Neural cell (in vitro differentiated cells): ENCODE measurements at regions not wholly inside any gene's neighbourhood (a gene's known extent, or its start where the extent isn't known, plus 50 kb on each side); places are given as distances from the start of the nearest gene placed in this dataset.

Source experiments
- H2AFZ ChIP-seq: fragments of 200-600, 300-800 bp; sonication (generic), shearing (Covaris generic); 2 replicates; pipeline ENCODE4 v1.6.0; 2014; ENCODE audit warnings: low read depth, mild to moderate bottlenecking, antibody characterized with exemption, low read length, moderate library complexity
- H3F3A ChIP-seq: fragments of 200-600 bp; shearing (Covaris generic); 2 replicates; pipeline ENCODE4 v1.6.1; 2016; ENCODE audit warnings: mild to moderate bottlenecking, moderate library complexity, mixed read lengths, antibody characterized with exemption, low read length; ENCODE audit not compliant: insufficient read depth, poor library complexity, severe bottlenecking
- H3K27ac ChIP-seq: fragments of 200-600, 300-800 bp; sonication (generic), shearing (Covaris generic); 2 replicates; pipeline ENCODE4 v1.5.1; 2014; ENCODE audit warnings: mild to moderate bottlenecking, low read length, moderate library complexity
- H3K27me3 ChIP-seq: fragments of 300-800, 200-600 bp; sonication (generic), shearing (Covaris generic); 2 replicates; pipeline ENCODE4 v1.6.0; 2014; ENCODE audit warnings: mild to moderate bottlenecking, low read depth, low read length, moderate library complexity; ENCODE audit not compliant: insufficient read depth
- H3K36me3 ChIP-seq: fragments of 300-800, 200-600 bp; sonication (generic), shearing (Covaris generic); 2 replicates; pipeline ENCODE4 v1.5.1; 2014; ENCODE audit warnings: mild to moderate bottlenecking, antibody characterized with exemption, low read length, moderate library complexity; ENCODE audit not compliant: insufficient read depth
- H3K4me2 ChIP-seq: fragments of 300-800, 200-600 bp; sonication (generic), shearing (Covaris generic); 2 replicates; pipeline ENCODE4 v1.6.0; 2014; ENCODE audit warnings: mild to moderate bottlenecking, low read length
- H3K4me3 ChIP-seq: fragments of 300-800, 200-600 bp; sonication (generic), shearing (Covaris generic); 2 replicates; pipeline ENCODE4 v1.5.1; 2014; ENCODE audit warnings: mild to moderate bottlenecking, low read length, moderate library complexity
- H3K79me2 ChIP-seq: fragments of 200-600 bp; shearing (Covaris generic); replicated peaks from 2 replicates; pipeline ENCODE4 v1.6.0; 2014; ENCODE audit warnings: mild to moderate bottlenecking, low read length, moderate library complexity; ENCODE audit not compliant: insufficient read depth
- H3K9ac ChIP-seq: fragments of 300-800, 200-600 bp; sonication (generic), shearing (Covaris generic); 2 replicates; pipeline ENCODE4 v1.6.1; 2016; ENCODE audit warnings: mild to moderate bottlenecking, low read length, mixed read lengths
- H3K9me2 ChIP-seq: fragments of 200-600 bp; shearing (Covaris generic); 2 replicates; pipeline ENCODE4 v1.6.1; 2016; ENCODE audit warnings: mild to moderate bottlenecking, low read length, mixed read lengths; ENCODE audit not compliant: insufficient read depth
- H3K9me3 ChIP-seq: fragments of 200-600, 300-800 bp; sonication (generic), shearing (Covaris generic); 2 replicates; pipeline ENCODE4 v1.6.1; 2016; ENCODE audit warnings: mild to moderate bottlenecking, mixed run types, low read length, moderate library complexity, mixed read lengths
- H4K20me1 ChIP-seq: fragments of 200-600 bp; shearing (Covaris generic); 2 replicates; pipeline ENCODE4 v1.6.1; 2016; ENCODE audit warnings: mild to moderate bottlenecking, mixed run types; ENCODE audit not compliant: insufficient read depth
- CTCF ChIP-seq: fragments of 450-650 bp; IDR thresholded peaks from 2 replicates; pipeline ENCODE4 v1.5.1; 2014; ENCODE audit warnings: antibody characterized with exemption, mild to moderate bottlenecking, moderate library complexity; ENCODE audit not compliant: poor library complexity, severe bottlenecking
- EP300 ChIP-seq: fragments of 450-650 bp; conservative IDR thresholded peaks from 2 replicates; pipeline ENCODE4 v1.6.1; 2014; ENCODE audit warnings: antibody characterized with exemption, mild to moderate bottlenecking, moderate library complexity; ENCODE audit not compliant: poor library complexity, severe bottlenecking
- EZH2 ChIP-seq: fragments of 200-600, 300-800 bp; shearing (Covaris generic), sonication (generic); IDR thresholded peaks from 2 replicates; pipeline ENCODE4 v1.6.1; 2014; ENCODE audit warnings: antibody characterized with exemption, low read length, borderline replicate concordance, mild to moderate bottlenecking; ENCODE audit not compliant: insufficient read depth, poor library complexity, severe bottlenecking
- MXI1 ChIP-seq: fragments of 450-650 bp; conservative IDR thresholded peaks from 2 replicates; pipeline ENCODE4 v1.6.1; 2014; ENCODE audit warnings: antibody characterized with exemption, mild to moderate bottlenecking; ENCODE audit not compliant: poor library complexity, severe bottlenecking
- POLR2AphosphoS5 ChIP-seq: IDR thresholded peaks from 2 replicates; pipeline ENCODE4 v1.6.1; 2012
- RAD21 ChIP-seq: fragments of 450-650 bp; conservative IDR thresholded peaks from 2 replicates; pipeline ENCODE4 v1.6.1; 2014; ENCODE audit warnings: antibody characterized with exemption, mild to moderate bottlenecking, moderate library complexity
- REST ChIP-seq: IDR thresholded peaks from 2 replicates; pipeline ENCODE4 v1.6.1; 2012; ENCODE audit warnings: borderline replicate concordance
- SMC3 ChIP-seq: fragments of 450-650 bp; conservative IDR thresholded peaks from 2 replicates; pipeline ENCODE4 v1.6.1; 2014; ENCODE audit warnings: antibody characterized with exemption, mild to moderate bottlenecking, moderate library complexity; ENCODE audit not compliant: poor library complexity
- TAF1 ChIP-seq: IDR thresholded peaks from 2 replicates; pipeline ENCODE4 v1.6.1; 2012; ENCODE audit warnings: low read depth

- Histone ChIP-seq H3K27ac (no peak overlapping the region), H3K9me3 (no peaks in the 10 kb centered on the region), H3K4me2 (no peak overlapping the region), H3F3A (no peaks in the 10 kb centered on the region), H3K79me2 (no peaks in the 10 kb centered on the region), H3K9me2 (no peaks in the 10 kb centered on the region), H2AFZ (no peak overlapping the region), H4K20me1 (no peaks in the 10 kb centered on the region), H3K4me3 (no peak overlapping the region), H3K9ac (no peak overlapping the region), H3K27me3 (no peaks in the 10 kb centered on the region), H3K36me3 (no peaks in the 10 kb centered on the region)
- no peak for TF ChIP-seq SMC3
- TF ChIP-seq RAD21 = no peak
- no peak for TF ChIP-seq MXI1
- TF ChIP-seq EZH2 = no peak
- TF ChIP-seq TAF1 = no peak
- no peak for TF ChIP-seq REST
- TF ChIP-seq POLR2AphosphoS5 = no peak
- TF ChIP-seq CTCF = no peak
- no peak for TF ChIP-seq EP300
These were observed 97.4 kb upstream of the TRPM3 start for GRCh38 chr9:71218774-71219173.

DNA sequence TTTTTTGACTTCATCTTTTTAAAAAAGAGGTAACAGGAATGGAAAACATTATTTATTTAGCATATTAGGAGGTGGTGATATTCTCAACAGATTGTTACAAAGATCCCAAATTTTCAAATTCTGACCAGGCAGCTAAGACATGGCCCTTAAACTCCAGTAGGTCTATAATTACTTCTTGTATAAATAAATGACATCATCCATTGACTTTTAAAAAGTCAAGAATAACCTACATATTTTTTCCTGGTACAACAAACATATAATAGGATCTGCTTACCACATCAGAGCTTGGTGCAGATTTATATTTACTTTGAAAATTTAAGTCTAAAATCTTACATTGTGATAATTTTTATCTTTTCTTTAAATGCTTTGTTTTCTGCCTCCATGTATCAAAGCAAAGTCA lies 92.2 kb upstream of the TRPM3 start:
- H3K36me3 ChIP-seq = no peaks in the 10 kb centered on the region
- no peaks in the 10 kb centered on the region for H3K9me2 ChIP-seq
- no peak overlapping the region for H2AFZ ChIP-seq
- H3K79me2 ChIP-seq = no peaks in the 10 kb centered on the region
- H3K27me3 ChIP-seq = no peaks in the 10 kb centered on the region
- no peak for TF ChIP-seq RAD21
- no peak for TF ChIP-seq SMC3
- no peak for TF ChIP-seq REST
- no peak for TF ChIP-seq TAF1
- no peak for TF ChIP-seq EP300
- no peak for TF ChIP-seq EZH2
- no peak for TF ChIP-seq MXI1
- H3F3A ChIP-seq = no peaks in the 10 kb centered on the region
- H4K20me1 ChIP-seq = no peaks in the 10 kb centered on the region
- H3K9me3 ChIP-seq = no peaks in the 10 kb centered on the region
- H3K9ac ChIP-seq = no peak overlapping the region
- no peak overlapping the region for H3K4me3 ChIP-seq
- H3K27ac ChIP-seq = no peak overlapping the region
- no peak overlapping the region for H3K4me2 ChIP-seq
